ENCODE measurements at regions not wholly inside any gene's neighbourhood (a gene's known extent, or its start where the extent isn't known, plus 50 kb on each side); places are given as distances from the start of the nearest gene placed in this dataset.

- H3K27me3 Mint-ChIP-seq (ENCODE audit: insufficient read depth, low read depth): peaks cover 1% of the 10 kb centered on the region
- no peaks in the 10 kb centered on the region for H3K36me3 ChIP-seq
- no peaks in the 10 kb centered on the region for H3F3A ChIP-seq (ENCODE audit: low read depth)
- no peaks in the 10 kb centered on the region for H3K4me1 Mint-ChIP-seq
- H3K27ac ChIP-seq: no peak overlapping the region
- H4K20me1 ChIP-seq (ENCODE audit: low read depth): no peaks in the 10 kb centered on the region
- no peak overlapping the region for H3K9ac ChIP-seq
- no peak overlapping the region for H3K27ac Mint-ChIP-seq
- H3K9me3 Mint-ChIP-seq: no peaks in the 10 kb centered on the region
- no peak for TF ChIP-seq EZH2 (IDR thresholded peaks at IDR 0.05)
- no peak for TF ChIP-seq EZH2phosphoT487 (IDR thresholded peaks at IDR 0.05)
- TF ChIP-seq CTCF (IDR thresholded peaks at IDR 0.05): no peak
- no peaks in the 10 kb centered on the region for H3K36me3 Mint-ChIP-seq
- no peaks in the 10 kb centered on the region for H3K79me2 ChIP-seq (ENCODE audit: low read depth)
- DNase-seq (ENCODE audit: low spot score): no peak
- no peaks in the 10 kb centered on the region for H3K27me3 ChIP-seq
- H3K4me2 ChIP-seq: no peak overlapping the region
- H3K9me3 ChIP-seq (ENCODE audit: low read depth): no peaks in the 10 kb centered on the region
- H3K4me3 ChIP-seq: no peak overlapping the region
- H2AFZ ChIP-seq (replicated peaks): peak overlapping the region; percentile 19
- no peaks in the 10 kb centered on the region for H3K4me1 ChIP-seq
- no peak overlapping the region for H3K4me3 Mint-ChIP-seq
Observed at GRCh38 chr2:105682401-105682800, 62.3 kb upstream of the NCK2 start.

- Histone ChIP-seq H2AFZ (replicated peaks) (no peak overlapping the region), H3K27me3 (no peaks in the 10 kb centered on the region), H3K27ac (no peak overlapping the region), H3K4me2 (no peak overlapping the region), H3K4me1 (no peaks in the 10 kb centered on the region), H3K79me2 (ENCODE audit: low read depth) (no peaks in the 10 kb centered on the region), H4K20me1 (ENCODE audit: low read depth) (no peaks in the 10 kb centered on the region), H3K36me3 (no peaks in the 10 kb centered on the region), H3K4me3 (no peak overlapping the region), H3K9me3 (ENCODE audit: low read depth) (no peaks in the 10 kb centered on the region), H3K9ac (no peak overlapping the region), H3F3A (ENCODE audit: low read depth) (no peaks in the 10 kb centered on the region)
- Mint-ChIP-seq H3K27me3 (ENCODE audit: insufficient read depth, low read depth) (no peaks in the 10 kb centered on the region), H3K36me3 (no peaks in the 10 kb centered on the region), H3K4me1 (no peaks in the 10 kb centered on the region), H3K9me3 (no peaks in the 10 kb centered on the region), H3K27ac (no peak overlapping the region), H3K4me3 (no peak overlapping the region)
- no peak for DNase-seq (ENCODE audit: low spot score)
- TF ChIP-seq EZH2phosphoT487 (IDR thresholded peaks at IDR 0.05): no peak
- TF ChIP-seq EZH2 (IDR thresholded peaks at IDR 0.05): no peak
- no peak for TF ChIP-seq CTCF (IDR thresholded peaks at IDR 0.05)
Observed at GRCh38 chr2:105681927-105682326, 62.8 kb upstream of the NCK2 start.

- no peaks in the 10 kb centered on the region for H3K9me3 ChIP-seq (ENCODE audit: low read depth)
- TF ChIP-seq CTCF (IDR thresholded peaks at IDR 0.05): no peak
- no peak for TF ChIP-seq EZH2 (IDR thresholded peaks at IDR 0.05)
- TF ChIP-seq EZH2phosphoT487 (IDR thresholded peaks at IDR 0.05): no peak
- no peaks in the 10 kb centered on the region for H3F3A ChIP-seq (ENCODE audit: low read depth)
- Mint-ChIP-seq H3K27ac (no peak overlapping the region), H3K27me3 (ENCODE audit: insufficient read depth, low read depth) (peaks cover 4% of the 10 kb centered on the region), H3K4me1 (peaks cover 7% of the 10 kb centered on the region), H3K9me3 (no peaks in the 10 kb centered on the region), H3K36me3 (no peaks in the 10 kb centered on the region), H3K4me3 (no peak overlapping the region)
- H3K79me2 ChIP-seq (ENCODE audit: low read depth): no peaks in the 10 kb centered on the region
- no peak overlapping the region for H3K27ac ChIP-seq
- DNase-seq (ENCODE audit: low spot score): no peak
- H4K20me1 ChIP-seq (ENCODE audit: low read depth): no peaks in the 10 kb centered on the region
- H3K27me3 ChIP-seq: no peaks in the 10 kb centered on the region
- no peak overlapping the region for H2AFZ ChIP-seq (replicated peaks)
- H3K9ac ChIP-seq: no peak overlapping the region
- H3K4me3 ChIP-seq: no peak overlapping the region
- no peaks in the 10 kb centered on the region for H3K36me3 ChIP-seq
- H3K4me2 ChIP-seq: no peak overlapping the region
- peaks cover 4% of the 10 kb centered on the region for H3K4me1 ChIP-seq
Observed at GRCh38 chr2:105680357-105680756, 64.4 kb upstream of the NCK2 start.
